Glutamatergic neuron (in vitro differentiated cells): ENCODE measurements at regions not wholly inside any gene's neighbourhood (a gene's known extent, or its start where the extent isn't known, plus 50 kb on each side); places are given as distances from the start of the nearest gene placed in this dataset.
"Not testable (repeated sequence)": the region's sequence is repeated elsewhere in the genome, so short reads cannot be mapped to it uniquely, and the experiment has no call there.

ENCODE experiments used
- DNase-seq: peaks from one replicate; pipeline ENCODE4 v3.0.0; 2022
- H3K27ac Mint-ChIP-seq: one replicate; pipeline ENCODE4 v1.8.0; 2020; ENCODE audit warnings: mild to moderate bottlenecking, mixed read lengths, inconsistent platforms; ENCODE audit not compliant: unreplicated experiment
- H3K27me3 Mint-ChIP-seq: one replicate; pipeline ENCODE4 v1.8.0; 2020; ENCODE audit warnings: mild to moderate bottlenecking, moderate library complexity, mixed read lengths, inconsistent platforms; ENCODE audit not compliant: unreplicated experiment
- H3K36me3 Mint-ChIP-seq: one replicate; pipeline ENCODE4 v1.8.0; 2020; ENCODE audit warnings: mild to moderate bottlenecking, mixed read lengths, inconsistent platforms; ENCODE audit not compliant: unreplicated experiment
- H3K4me1 Mint-ChIP-seq: one replicate; pipeline ENCODE4 v1.8.0; 2020; ENCODE audit warnings: mild to moderate bottlenecking, low read depth, mixed read lengths, inconsistent platforms; ENCODE audit not compliant: unreplicated experiment
- H3K4me3 Mint-ChIP-seq: one replicate; pipeline ENCODE4 v1.8.0; 2020; ENCODE audit warnings: mild to moderate bottlenecking, mixed read lengths, inconsistent platforms; ENCODE audit not compliant: unreplicated experiment
- H3K9me3 Mint-ChIP-seq: one replicate; pipeline ENCODE4 v1.8.0; 2020; ENCODE audit warnings: mild to moderate bottlenecking, moderate library complexity, mixed read lengths, inconsistent platforms; ENCODE audit not compliant: unreplicated experiment
- CTCF ChIP-seq: fragments of 200-600 bp; sonication (generic); IDR thresholded peaks from one replicate; pipeline ENCODE4 v1.5.0; 2021; ENCODE audit not compliant: partially characterized antibody, unreplicated experiment

GRCh38 chr9:12290166-12290869, 402.9 kb upstream of the TYRP1 start:
- TF ChIP-seq CTCF: no peak
- no peak overlapping the region for H3K4me3 Mint-ChIP-seq
- peaks cover 8% of the 10 kb centered on the region for H3K4me1 Mint-ChIP-seq
- peaks cover 4% of the 10 kb centered on the region for H3K36me3 Mint-ChIP-seq
- peak; percentile 43 for DNase-seq
- H3K27me3 Mint-ChIP-seq: peaks cover 1% of the 10 kb centered on the region
- H3K9me3 Mint-ChIP-seq: peaks cover 1% of the 10 kb centered on the region
- peak overlapping the region; percentile 68 for H3K27ac Mint-ChIP-seq

- no peaks in the 10 kb centered on the region for H3K36me3 Mint-ChIP-seq
- H3K9me3 Mint-ChIP-seq: no peaks in the 10 kb centered on the region
- H3K27ac Mint-ChIP-seq: no peak overlapping the region
- no peak for TF ChIP-seq CTCF
- H3K4me3 Mint-ChIP-seq: no peak overlapping the region
- no peaks in the 10 kb centered on the region for H3K27me3 Mint-ChIP-seq
- H3K4me1 Mint-ChIP-seq: no peaks in the 10 kb centered on the region
- no peak for DNase-seq
Measured at GRCh38 chr9:12305211-12305610, 388.0 kb upstream of the TYRP1 start.

- no peaks in the 10 kb centered on the region for H3K4me1 Mint-ChIP-seq
- H3K27me3 Mint-ChIP-seq: no peaks in the 10 kb centered on the region
- no peak for DNase-seq
- H3K27ac Mint-ChIP-seq: no peak overlapping the region
- no peak overlapping the region for H3K4me3 Mint-ChIP-seq
- TF ChIP-seq CTCF: no peak
- no peaks in the 10 kb centered on the region for H3K9me3 Mint-ChIP-seq
- H3K36me3 Mint-ChIP-seq: no peaks in the 10 kb centered on the region
Measured at GRCh38 chr9:12314589-12314988, 378.6 kb upstream of the TYRP1 start.

- Mint-ChIP-seq H3K36me3 (no peaks in the 10 kb centered on the region), H3K27ac (no peak overlapping the region), H3K9me3 (no peaks in the 10 kb centered on the region), H3K4me1 (no peaks in the 10 kb centered on the region), H3K27me3 (no peaks in the 10 kb centered on the region), H3K4me3 (no peak overlapping the region)
- TF ChIP-seq CTCF: no peak
- DNase-seq: no peak
Measured at GRCh38 chr9:12318732-12319685, 374.2 kb upstream of the TYRP1 start.

- no peaks in the 10 kb centered on the region for H3K36me3 Mint-ChIP-seq
- H3K27ac Mint-ChIP-seq: no peak overlapping the region
- TF ChIP-seq CTCF: peak; percentile 39
- no peak for DNase-seq
- H3K9me3 Mint-ChIP-seq: no peaks in the 10 kb centered on the region
- H3K4me3 Mint-ChIP-seq: no peak overlapping the region
- H3K27me3 Mint-ChIP-seq: no peaks in the 10 kb centered on the region
- H3K4me1 Mint-ChIP-seq: no peaks in the 10 kb centered on the region
Measured at GRCh38 chr9:12329623-12329985, 363.6 kb upstream of the TYRP1 start.

- not testable (repeated sequence) for H3K9me3 Mint-ChIP-seq, H3K4me3 Mint-ChIP-seq, DNase-seq, H3K4me1 Mint-ChIP-seq, H3K27ac Mint-ChIP-seq, H3K27me3 Mint-ChIP-seq, H3K36me3 Mint-ChIP-seq
Measured at GRCh38 chr9:12333966-12334365, 359.2 kb upstream of the TYRP1 start.
